ENCODE measurements at regions not wholly inside any gene's neighbourhood (a gene's known extent, or its start where the extent isn't known, plus 50 kb on each side); places are given as distances from the start of the nearest gene placed in this dataset.

- intact Hi-C loops (cut with micrococcal nuclease) = no loop called here
Observed at GRCh38 chr5:27590503-27590902, 552.1 kb upstream of the CDH9 start.

GRCh38 chr5:27578279-27578678 is 539.9 kb upstream of the CDH9 start:
- intact Hi-C loops (cut with micrococcal nuclease) = no loop called here

GRCh38 chr5:27571681-27572080 is 533.3 kb upstream of the CDH9 start:
- intact Hi-C loops (cut with micrococcal nuclease) = no loop called here

GRCh38 chr5:27568811-27569210 is 530.4 kb upstream of the CDH9 start:
- intact Hi-C loops (cut with micrococcal nuclease) = no loop called here

- intact Hi-C loops (cut with micrococcal nuclease) = no loop called here
Observed at GRCh38 chr5:27561408-27561807, 523.0 kb upstream of the CDH9 start.

- intact Hi-C loops (cut with micrococcal nuclease) = no loop called here
Observed at GRCh38 chr5:27548484-27548883, 510.1 kb upstream of the CDH9 start.

GRCh38 chr5:27535031-27535557 is 496.7 kb upstream of the CDH9 start:
- intact Hi-C loops (cut with micrococcal nuclease) = no loop called here

- intact Hi-C loops (cut with micrococcal nuclease) = no loop called here
Observed at GRCh38 chr5:27532305-27532704, 493.9 kb upstream of the CDH9 start.

GRCh38 chr5:27524515-27524914 is 486.1 kb upstream of the CDH9 start:
- intact Hi-C loops (cut with micrococcal nuclease) = no loop called here

- intact Hi-C loops (cut with micrococcal nuclease) = no loop called here
Observed at GRCh38 chr5:27523629-27524028, 485.2 kb upstream of the CDH9 start.

GRCh38 chr5:27516437-27516836 is 478.1 kb upstream of the CDH9 start:
- intact Hi-C loops (cut with micrococcal nuclease) = no loop called here

- intact Hi-C loops (cut with micrococcal nuclease) = no loop called here
Observed at GRCh38 chr5:27511061-27511460, 472.7 kb upstream of the CDH9 start.

- intact Hi-C loops (cut with micrococcal nuclease) = no loop called here
Observed at GRCh38 chr5:27503813-27504212, 465.4 kb upstream of the CDH9 start.

GRCh38 chr5:27502236-27502635 is 463.9 kb upstream of the CDH9 start:
- intact Hi-C loops (cut with micrococcal nuclease) = no loop called here

GRCh38 chr5:27497491-27497890 is 459.1 kb upstream of the CDH9 start:
- intact Hi-C loops (cut with micrococcal nuclease) = no loop called here

GRCh38 chr5:27494887-27495286 is 456.5 kb upstream of the CDH9 start:
- intact Hi-C loops (cut with micrococcal nuclease) = no loop called here

- intact Hi-C loops (cut with micrococcal nuclease) = no loop called here
Observed at GRCh38 chr5:27491746-27492439, 453.5 kb upstream of the CDH9 start.

- intact Hi-C loops (cut with micrococcal nuclease) = no loop called here
Observed at GRCh38 chr5:27491047-27491446, 452.7 kb upstream of the CDH9 start.

GRCh38 chr5:27489701-27490100 is 451.3 kb upstream of the CDH9 start:
- intact Hi-C loops (cut with micrococcal nuclease) = no loop called here

- intact Hi-C loops (cut with micrococcal nuclease) = no loop called here
Observed at GRCh38 chr5:27482663-27483062, 444.3 kb upstream of the CDH9 start.

GRCh38 chr5:27479859-27480258 is 441.5 kb upstream of the CDH9 start:
- intact Hi-C loops (cut with micrococcal nuclease) = no loop called here

- intact Hi-C loops (cut with micrococcal nuclease) = no loop called here
Observed at GRCh38 chr5:27477550-27477949, 439.2 kb upstream of the CDH9 start.

GRCh38 chr5:27476356-27476988 is 438.1 kb upstream of the CDH9 start:
- intact Hi-C loops (cut with micrococcal nuclease) = no loop called here

Measured in T-helper 1 cell treated with Interleukin-12 subunit alpha and Interleukin-12 subunit beta and Interleukin-4 antibody, amounts not matched to agents 30 ng/mL and 1 ng/mL, for 36 hours (primary cell).